ENCODE measurements at regions not wholly inside any gene's neighbourhood (a gene's known extent, or its start where the extent isn't known, plus 50 kb on each side); places are given as distances from the start of the nearest gene placed in this dataset.

DNA sequence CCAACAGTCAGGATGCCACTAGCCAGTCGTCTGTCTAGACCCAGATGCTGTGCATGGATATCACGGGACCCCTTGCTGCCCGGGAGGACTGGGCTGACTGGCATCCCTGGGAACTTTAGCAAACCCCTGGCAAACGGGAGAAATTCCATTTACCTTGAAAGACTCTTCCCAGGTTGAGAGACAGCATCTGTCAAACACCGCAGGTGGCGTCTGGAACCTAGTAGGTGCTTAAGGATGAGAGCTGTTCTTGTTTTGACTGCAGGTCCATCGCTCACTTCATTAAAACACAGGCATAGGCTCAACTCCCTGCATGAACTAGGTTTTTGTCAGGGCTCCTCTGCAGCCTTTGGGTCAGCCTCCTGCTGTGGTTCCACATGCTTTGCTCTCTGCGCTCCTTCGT, 546.3 kb downstream of the BCL11B start:
- TF ChIP-seq, protein P1, sequence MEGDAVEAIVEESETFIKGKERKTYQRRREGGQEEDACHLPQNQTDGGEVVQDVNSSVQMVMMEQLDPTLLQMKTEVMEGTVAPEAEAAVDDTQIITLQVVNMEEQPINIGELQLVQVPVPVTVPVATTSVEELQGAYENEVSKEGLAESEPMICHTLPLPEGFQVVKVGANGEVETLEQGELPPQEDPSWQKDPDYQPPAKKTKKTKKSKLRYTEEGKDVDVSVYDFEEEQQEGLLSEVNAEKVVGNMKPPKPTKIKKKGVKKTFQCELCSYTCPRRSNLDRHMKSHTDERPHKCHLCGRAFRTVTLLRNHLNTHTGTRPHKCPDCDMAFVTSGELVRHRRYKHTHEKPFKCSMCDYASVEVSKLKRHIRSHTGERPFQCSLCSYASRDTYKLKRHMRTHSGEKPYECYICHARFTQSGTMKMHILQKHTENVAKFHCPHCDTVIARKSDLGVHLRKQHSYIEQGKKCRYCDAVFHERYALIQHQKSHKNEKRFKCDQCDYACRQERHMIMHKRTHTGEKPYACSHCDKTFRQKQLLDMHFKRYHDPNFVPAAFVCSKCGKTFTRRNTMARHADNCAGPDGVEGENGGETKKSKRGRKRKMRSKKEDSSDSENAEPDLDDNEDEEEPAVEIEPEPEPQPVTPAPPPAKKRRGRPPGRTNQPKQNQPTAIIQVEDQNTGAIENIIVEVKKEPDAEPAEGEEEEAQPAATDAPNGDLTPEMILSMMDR (IDR thresholded peaks at IDR 0.05; ENCODE audit: poor library complexity, severe bottlenecking), result no peak
- Histone ChIP-seq H3K27ac (ENCODE audit: poor library complexity, severe bottlenecking) (no peak overlapping the region), H3K4me1 (ENCODE audit: insufficient read depth, poor library complexity, severe bottlenecking) (no peaks in the 10 kb centered on the region), H3K36me3 (ENCODE audit: low read depth) (no peaks in the 10 kb centered on the region), H3K27me3 (ENCODE audit: insufficient read depth, poor library complexity, severe bottlenecking) (peaks cover 26% of the 10 kb centered on the region), H3K4me3 (ENCODE audit: severe bottlenecking) (no peak overlapping the region), H3K9me3 (ENCODE audit: severe bottlenecking) (no peaks in the 10 kb centered on the region)
- ATAC-seq (ENCODE audit: low read depth) (no peak), DNase-seq (ENCODE audit: low spot score) (no peak)

DNA sequence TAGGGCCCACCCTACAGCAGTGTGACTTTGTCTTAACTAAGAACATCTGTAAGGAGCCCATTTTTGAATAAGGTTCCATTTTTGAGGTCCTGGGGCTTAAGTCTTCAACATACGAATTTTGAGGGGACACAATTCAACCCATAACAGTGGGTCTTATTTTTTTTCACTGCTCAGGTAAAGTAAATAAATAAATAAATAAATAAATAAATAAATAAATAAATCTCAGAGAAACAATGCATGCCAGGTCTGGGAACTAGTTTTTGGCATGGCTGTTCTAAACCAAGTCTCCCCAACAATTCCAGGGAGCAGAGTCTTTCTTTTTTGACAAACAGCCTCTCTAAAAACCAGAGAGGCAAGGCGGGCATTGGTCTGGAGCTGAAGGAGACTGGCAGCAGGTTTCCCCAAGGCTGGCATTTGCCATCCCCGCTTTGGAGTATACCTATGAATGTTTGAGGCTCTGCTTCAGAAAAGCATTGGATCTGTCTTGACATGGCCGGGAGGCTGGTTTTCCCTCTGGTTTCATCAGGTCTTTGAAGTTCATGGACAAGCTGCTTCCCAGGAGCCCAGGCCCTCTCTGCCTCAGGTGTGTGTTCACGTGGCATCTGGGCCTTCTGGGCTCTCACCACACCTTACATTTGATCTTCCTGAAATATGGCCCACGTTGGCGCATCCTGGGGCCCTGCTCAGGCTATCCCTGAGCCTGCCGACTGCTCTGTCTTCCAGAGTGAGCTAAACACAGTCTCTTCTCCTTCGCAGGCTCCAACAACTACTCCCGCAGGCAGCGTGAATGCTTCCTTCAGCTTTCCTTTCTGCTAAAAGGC, 545.2 kb downstream of the BCL11B start:
- peaks cover 26% of the 10 kb centered on the region for H3K27me3 ChIP-seq (ENCODE audit: insufficient read depth, poor library complexity, severe bottlenecking)
- no peaks in the 10 kb centered on the region for H3K4me1 ChIP-seq (ENCODE audit: insufficient read depth, poor library complexity, severe bottlenecking)
- no peak overlapping the region for H3K4me3 ChIP-seq (ENCODE audit: severe bottlenecking)
- no peak overlapping the region for H3K27ac ChIP-seq (ENCODE audit: poor library complexity, severe bottlenecking)
- TF ChIP-seq, protein P1 (IDR thresholded peaks at IDR 0.05; ENCODE audit: poor library complexity, severe bottlenecking), result no peak
- ATAC-seq (ENCODE audit: low read depth) (no peak), DNase-seq (ENCODE audit: low spot score) (no peak)
- H3K9me3 ChIP-seq (ENCODE audit: severe bottlenecking), result no peaks in the 10 kb centered on the region
- no peaks in the 10 kb centered on the region for H3K36me3 ChIP-seq (ENCODE audit: low read depth)

DNA sequence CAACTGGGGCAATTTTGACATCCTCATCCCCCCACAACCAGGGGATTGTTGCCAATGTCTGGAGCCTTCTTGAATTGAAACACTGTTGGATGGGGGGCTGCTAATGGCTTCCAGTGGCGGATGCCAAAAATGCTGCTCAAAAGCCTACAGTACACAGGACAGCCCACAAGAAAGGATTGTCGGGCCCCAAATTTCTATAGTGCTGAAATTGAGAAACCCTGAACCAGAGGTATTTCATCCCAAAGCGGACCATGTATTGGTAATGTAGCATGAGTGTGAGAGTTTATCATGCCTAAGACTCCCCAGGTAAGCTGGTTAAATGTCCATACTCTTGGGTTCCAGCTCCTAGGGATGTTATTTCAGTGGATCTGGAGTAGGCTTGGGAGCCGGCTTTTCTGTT, 544.0 kb downstream of the BCL11B start:
- Histone ChIP-seq H3K36me3 (ENCODE audit: low read depth) (no peaks in the 10 kb centered on the region), H3K4me3 (ENCODE audit: severe bottlenecking) (no peak overlapping the region), H3K27ac (ENCODE audit: poor library complexity, severe bottlenecking) (no peak overlapping the region), H3K27me3 (ENCODE audit: insufficient read depth, poor library complexity, severe bottlenecking) (peaks cover 26% of the 10 kb centered on the region), H3K4me1 (ENCODE audit: insufficient read depth, poor library complexity, severe bottlenecking) (no peaks in the 10 kb centered on the region), H3K9me3 (ENCODE audit: severe bottlenecking) (no peaks in the 10 kb centered on the region)
- TF ChIP-seq, protein P1 (IDR thresholded peaks at IDR 0.05; ENCODE audit: poor library complexity, severe bottlenecking), result no peak
- DNase-seq (ENCODE audit: low spot score) (no peak), ATAC-seq (ENCODE audit: low read depth) (no peak)

GRCh38 chr14:98728836-98729235, 543.2 kb downstream of the BCL11B start:
- ATAC-seq (ENCODE audit: low read depth) (no peak), DNase-seq (ENCODE audit: low spot score) (no peak)
- TF ChIP-seq, protein P1 (IDR thresholded peaks at IDR 0.05; ENCODE audit: poor library complexity, severe bottlenecking), result no peak
- Histone ChIP-seq H3K9me3 (ENCODE audit: severe bottlenecking) (no peaks in the 10 kb centered on the region), H3K4me1 (ENCODE audit: insufficient read depth, poor library complexity, severe bottlenecking) (no peaks in the 10 kb centered on the region), H3K4me3 (ENCODE audit: severe bottlenecking) (no peak overlapping the region), H3K27ac (ENCODE audit: poor library complexity, severe bottlenecking) (no peak overlapping the region), H3K27me3 (ENCODE audit: insufficient read depth, poor library complexity, severe bottlenecking) (peaks cover 26% of the 10 kb centered on the region), H3K36me3 (ENCODE audit: low read depth) (no peaks in the 10 kb centered on the region)

- Histone ChIP-seq H3K27me3 (ENCODE audit: insufficient read depth, poor library complexity, severe bottlenecking) (peaks cover 15% of the 10 kb centered on the region), H3K4me3 (ENCODE audit: severe bottlenecking) (no peak overlapping the region), H3K27ac (ENCODE audit: poor library complexity, severe bottlenecking) (no peak overlapping the region), H3K9me3 (ENCODE audit: severe bottlenecking) (no peaks in the 10 kb centered on the region), H3K36me3 (ENCODE audit: low read depth) (no peaks in the 10 kb centered on the region), H3K4me1 (ENCODE audit: insufficient read depth, poor library complexity, severe bottlenecking) (no peaks in the 10 kb centered on the region)
- no peak for ATAC-seq (ENCODE audit: low read depth)
- no peak for DNase-seq (ENCODE audit: low spot score)
- TF ChIP-seq, protein P1 (IDR thresholded peaks at IDR 0.05; ENCODE audit: poor library complexity, severe bottlenecking), result no peak
Measured at GRCh38 chr14:98731286-98731685, 540.7 kb downstream of the BCL11B start.

All from RWPE2 (cell line).